Stimulated activated CD8-positive, alpha-beta memory T cell treated with anti-CD3 and anti-CD28 coated beads, Interleukin-15, amount 100 ng/mL, for 4 hours (primary cell): ENCODE measurements at regions not wholly inside any gene's neighbourhood (a gene's known extent, or its start where the extent isn't known, plus 50 kb on each side); places are given as distances from the start of the nearest gene placed in this dataset.

Source experiments
- DNase-seq, 2 donors: peaks; one replicate each; pipeline ENCODE4 v3.0.0-alpha.2; 2020; ENCODE audit warnings: low read depth in 2 of 2

- DNase-seq, result no peak
Observed at GRCh38 chr13:22288496-22288895, 617.6 kb downstream of the FGF9 start.

GRCh38 chr13:22289711-22290110 is 618.8 kb downstream of the FGF9 start:
- DNase-seq, result no peak

- no peak for DNase-seq
Observed at GRCh38 chr13:22298530-22298929, 627.7 kb downstream of the FGF9 start.

- no peak for DNase-seq
Observed at GRCh38 chr13:22311734-22312404, 641.0 kb downstream of the FGF9 start.

GRCh38 chr13:22312405-22312803 is 641.5 kb downstream of the FGF9 start:
- DNase-seq, result no peak

GRCh38 chr13:22316494-22317025 is 645.7 kb downstream of the FGF9 start:
- no peak for DNase-seq

GRCh38 chr13:22320991-22321390 is 650.1 kb downstream of the FGF9 start:
- DNase-seq, result no peak

- no peak for DNase-seq
Observed at GRCh38 chr13:22325761-22326160, 654.9 kb downstream of the FGF9 start.

GRCh38 chr13:22332416-22332815 is 661.5 kb downstream of the FGF9 start:
- no peak for DNase-seq

GRCh38 chr13:22336460-22336859 is 665.6 kb downstream of the FGF9 start:
- no peak for DNase-seq

- DNase-seq, result no peak
Observed at GRCh38 chr13:22357132-22357531, 686.3 kb downstream of the FGF9 start.

GRCh38 chr13:22369090-22369489 is 698.2 kb downstream of the FGF9 start:
- no peak for DNase-seq

GRCh38 chr13:22369840-22370239 is 699.0 kb downstream of the FGF9 start:
- DNase-seq, result no peak

GRCh38 chr13:22372261-22372660 is 701.4 kb downstream of the FGF9 start:
- DNase-seq, result no peak

GRCh38 chr13:22375151-22375550 is 704.3 kb downstream of the FGF9 start:
- DNase-seq, result no peak

- no peak for DNase-seq
Observed at GRCh38 chr13:22387899-22388298, 717.0 kb downstream of the FGF9 start.

- DNase-seq, result no peak
Observed at GRCh38 chr13:22399801-22400420, 729.0 kb downstream of the FGF9 start.

- DNase-seq, result no peak
Observed at GRCh38 chr13:22402682-22403081, 731.8 kb downstream of the FGF9 start.

- DNase-seq, result no peak
Observed at GRCh38 chr13:22403144-22403543, 732.3 kb downstream of the FGF9 start.

- DNase-seq, result no peak
Observed at GRCh38 chr13:22405891-22406290, 735.0 kb downstream of the FGF9 start.

- DNase-seq, result no peak
Observed at GRCh38 chr13:22412452-22412851, 741.6 kb downstream of the FGF9 start.

GRCh38 chr13:22422023-22422422 is 751.1 kb downstream of the FGF9 start:
- DNase-seq, result no peak

GRCh38 chr13:22422712-22423111 is 751.8 kb downstream of the FGF9 start:
- DNase-seq, result no peak

GRCh38 chr13:22423261-22423660 is 752.4 kb downstream of the FGF9 start:
- DNase-seq, result no peak
